ENCODE measurements at regions not wholly inside any gene's neighbourhood (a gene's known extent, or its start where the extent isn't known, plus 50 kb on each side); places are given as distances from the start of the nearest gene placed in this dataset.

DNA sequence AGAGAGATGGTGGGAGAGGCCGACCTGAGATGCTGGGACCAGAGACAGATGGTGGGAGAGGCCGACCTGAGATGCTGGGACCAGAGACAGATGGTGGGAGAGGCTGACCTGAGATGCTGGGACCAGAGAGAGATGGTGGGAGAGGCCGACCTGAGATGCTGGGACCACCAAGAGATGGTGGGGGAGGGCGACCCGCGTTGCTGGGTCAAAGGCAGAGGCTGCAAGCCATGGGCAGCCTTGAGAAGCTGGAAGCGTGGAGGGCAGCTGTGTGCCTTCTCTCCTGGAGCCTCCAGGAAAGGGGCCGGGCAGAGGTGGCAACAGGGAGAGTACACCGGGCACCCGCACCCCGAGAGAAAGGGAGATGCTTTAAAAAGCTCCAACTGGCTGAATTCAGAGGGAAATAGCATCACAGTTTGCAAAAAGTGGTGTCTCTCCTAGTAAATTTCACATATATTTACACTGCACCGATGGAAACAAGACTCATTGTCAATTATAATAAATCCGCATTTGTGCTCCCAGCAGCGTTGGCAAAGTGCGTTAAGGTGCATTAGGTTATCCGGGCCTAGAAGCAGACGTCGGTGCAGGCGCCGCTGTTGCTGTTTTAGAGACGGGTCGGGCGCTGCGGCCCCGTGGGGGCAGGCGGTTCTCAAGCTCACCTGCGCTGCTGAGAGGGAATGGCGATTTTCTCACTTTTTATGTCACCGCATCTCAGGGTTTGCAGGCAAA lies 132.4 kb downstream of the DLL1 start:
- TF ChIP-seq CTCF (conservative IDR thresholded peaks at IDR 0.05; ENCODE audit: low read depth in 2 of 2) (no peak), EZH2 (IDR thresholded peaks at IDR 0.05; ENCODE audit: low read depth, unreplicated experiment) (no peak), EZH2phosphoT487 (IDR thresholded peaks at IDR 0.05; ENCODE audit: unreplicated experiment) (no peak), POLR2AphosphoS5 (IDR thresholded peaks at IDR 0.05; ENCODE audit: low read depth) (no peak), JUNB (IDR thresholded peaks at IDR 0.05; ENCODE audit: unreplicated experiment) (no peak), STAT1 (IDR thresholded peaks at IDR 0.05; ENCODE audit: unreplicated experiment) (no peak), CREB1 (CRISPR knock-in tag; IDR thresholded peaks at IDR 0.05; ENCODE audit: low read depth) (no peak), ETS1 (IDR thresholded peaks at IDR 0.05) (no peak), ZNF114 (CRISPR knock-in tag; IDR thresholded peaks at IDR 0.05) (no peak), ZNF331 (CRISPR knock-in tag; IDR thresholded peaks at IDR 0.05; ENCODE audit: low read depth) (no peak)
- TF ChIP-seq, protein P1, sequence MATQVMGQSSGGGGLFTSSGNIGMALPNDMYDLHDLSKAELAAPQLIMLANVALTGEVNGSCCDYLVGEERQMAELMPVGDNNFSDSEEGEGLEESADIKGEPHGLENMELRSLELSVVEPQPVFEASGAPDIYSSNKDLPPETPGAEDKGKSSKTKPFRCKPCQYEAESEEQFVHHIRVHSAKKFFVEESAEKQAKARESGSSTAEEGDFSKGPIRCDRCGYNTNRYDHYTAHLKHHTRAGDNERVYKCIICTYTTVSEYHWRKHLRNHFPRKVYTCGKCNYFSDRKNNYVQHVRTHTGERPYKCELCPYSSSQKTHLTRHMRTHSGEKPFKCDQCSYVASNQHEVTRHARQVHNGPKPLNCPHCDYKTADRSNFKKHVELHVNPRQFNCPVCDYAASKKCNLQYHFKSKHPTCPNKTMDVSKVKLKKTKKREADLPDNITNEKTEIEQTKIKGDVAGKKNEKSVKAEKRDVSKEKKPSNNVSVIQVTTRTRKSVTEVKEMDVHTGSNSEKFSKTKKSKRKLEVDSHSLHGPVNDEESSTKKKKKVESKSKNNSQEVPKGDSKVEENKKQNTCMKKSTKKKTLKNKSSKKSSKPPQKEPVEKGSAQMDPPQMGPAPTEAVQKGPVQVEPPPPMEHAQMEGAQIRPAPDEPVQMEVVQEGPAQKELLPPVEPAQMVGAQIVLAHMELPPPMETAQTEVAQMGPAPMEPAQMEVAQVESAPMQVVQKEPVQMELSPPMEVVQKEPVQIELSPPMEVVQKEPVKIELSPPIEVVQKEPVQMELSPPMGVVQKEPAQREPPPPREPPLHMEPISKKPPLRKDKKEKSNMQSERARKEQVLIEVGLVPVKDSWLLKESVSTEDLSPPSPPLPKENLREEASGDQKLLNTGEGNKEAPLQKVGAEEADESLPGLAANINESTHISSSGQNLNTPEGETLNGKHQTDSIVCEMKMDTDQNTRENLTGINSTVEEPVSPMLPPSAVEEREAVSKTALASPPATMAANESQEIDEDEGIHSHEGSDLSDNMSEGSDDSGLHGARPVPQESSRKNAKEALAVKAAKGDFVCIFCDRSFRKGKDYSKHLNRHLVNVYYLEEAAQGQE (IDR thresholded peaks at IDR 0.05; ENCODE audit: unreplicated experiment) = no peak

All from GM23338 (cell line).